ENCODE measurements at regions not wholly inside any gene's neighbourhood (a gene's known extent, or its start where the extent isn't known, plus 50 kb on each side); places are given as distances from the start of the nearest gene placed in this dataset.
"Not testable (repeated sequence)": the region's sequence is repeated elsewhere in the genome, so short reads cannot be mapped to it uniquely, and the experiment has no call there.

DNA sequence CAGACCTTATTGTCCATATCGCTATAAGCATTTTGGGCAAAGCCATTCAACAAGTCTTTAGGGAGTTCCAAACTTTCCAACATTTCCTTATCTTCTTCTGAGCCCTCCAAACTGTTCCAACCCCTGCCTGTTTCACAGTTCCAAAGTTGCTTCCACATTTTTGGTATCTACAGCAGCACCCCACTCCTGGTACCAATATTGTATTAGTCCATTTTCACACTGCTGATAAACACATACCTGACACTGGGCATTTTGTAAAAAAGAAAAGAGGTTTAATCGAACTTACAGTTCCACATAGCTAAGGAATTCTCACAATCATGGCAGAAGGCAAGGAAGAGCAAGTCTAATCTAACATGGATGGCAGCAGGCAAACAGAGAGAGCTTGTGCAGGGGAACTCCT is 834.1 kb upstream of the GBE1 start:
- DNase-seq, result no peak

DNA sequence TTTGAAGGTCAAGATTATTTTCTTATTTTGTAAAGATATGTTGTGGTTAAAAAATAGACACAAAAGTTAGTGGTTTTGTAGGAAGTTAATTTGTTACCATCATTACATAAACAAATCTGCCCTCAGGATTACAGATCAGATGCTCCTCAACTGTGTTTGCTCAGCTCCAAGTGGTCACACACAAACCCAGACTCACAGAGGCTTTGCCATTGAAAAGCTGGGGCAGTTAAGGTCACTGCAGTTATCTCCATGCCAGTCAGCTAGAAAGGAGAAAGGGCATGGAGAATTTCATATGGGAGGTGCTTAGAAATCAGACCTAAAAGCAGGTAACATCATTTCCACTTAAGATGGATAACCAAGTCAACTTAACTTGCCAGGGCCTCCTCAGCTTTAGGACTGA is 825.7 kb upstream of the GBE1 start:
- no peak for DNase-seq

DNA sequence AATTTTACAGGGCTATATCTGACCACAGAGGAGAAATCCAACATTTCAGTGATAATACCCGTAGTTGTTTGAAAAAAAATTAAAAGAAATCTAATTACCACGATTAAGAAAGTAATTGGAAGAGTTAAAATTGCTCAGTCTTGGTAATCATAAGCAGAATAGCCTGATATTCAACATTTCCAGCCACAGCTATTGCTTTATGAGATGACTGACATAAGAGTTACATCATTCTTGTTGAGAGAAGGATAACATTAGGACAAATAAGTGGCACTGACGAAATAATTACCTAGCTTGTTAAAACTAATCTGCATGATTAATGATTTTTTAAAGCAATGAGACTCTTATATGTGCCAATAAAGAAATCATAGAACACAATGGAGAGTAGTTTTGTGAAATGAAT is 825.0 kb upstream of the GBE1 start:
- DNase-seq, result no peak

DNA sequence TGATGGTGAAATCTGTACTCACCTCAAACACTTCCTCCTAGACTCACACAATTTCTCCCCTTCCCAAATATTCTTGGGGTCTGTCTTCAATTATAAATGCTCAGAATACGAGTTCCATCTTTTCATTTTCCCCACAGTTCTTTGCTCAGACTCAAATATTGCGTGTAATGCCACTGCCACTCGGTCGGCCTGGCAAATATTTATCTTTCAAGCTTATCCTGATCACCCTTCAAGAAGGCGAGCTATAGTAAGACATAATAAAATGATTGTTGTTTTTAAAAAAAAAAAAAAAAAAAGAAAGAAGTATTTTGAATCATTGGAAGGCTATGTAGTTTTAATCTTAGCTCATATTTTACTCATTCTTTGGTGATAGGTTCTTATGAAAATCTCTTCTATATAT is 824.6 kb upstream of the GBE1 start:
- not testable (repeated sequence) for DNase-seq

DNA sequence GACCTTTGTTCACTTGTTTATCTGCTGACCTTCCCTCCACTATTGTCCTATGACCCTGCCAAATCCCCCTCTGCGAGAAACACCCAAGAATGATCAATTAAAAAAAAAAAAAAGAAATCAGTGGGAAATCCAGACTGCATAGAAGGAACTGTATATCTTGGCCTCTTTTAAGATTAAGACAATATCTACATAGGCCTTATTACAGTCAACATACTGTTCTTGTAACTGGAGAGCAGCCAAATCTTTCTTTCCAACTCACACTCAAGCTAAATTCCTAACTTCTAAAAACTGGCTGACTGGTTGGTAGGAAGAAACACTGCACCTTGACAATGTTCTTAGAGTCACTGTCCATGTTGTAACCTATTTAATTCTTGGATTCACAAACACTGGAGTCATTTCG is 824.1 kb upstream of the GBE1 start:
- DNase-seq, result not testable (repeated sequence)

DNA sequence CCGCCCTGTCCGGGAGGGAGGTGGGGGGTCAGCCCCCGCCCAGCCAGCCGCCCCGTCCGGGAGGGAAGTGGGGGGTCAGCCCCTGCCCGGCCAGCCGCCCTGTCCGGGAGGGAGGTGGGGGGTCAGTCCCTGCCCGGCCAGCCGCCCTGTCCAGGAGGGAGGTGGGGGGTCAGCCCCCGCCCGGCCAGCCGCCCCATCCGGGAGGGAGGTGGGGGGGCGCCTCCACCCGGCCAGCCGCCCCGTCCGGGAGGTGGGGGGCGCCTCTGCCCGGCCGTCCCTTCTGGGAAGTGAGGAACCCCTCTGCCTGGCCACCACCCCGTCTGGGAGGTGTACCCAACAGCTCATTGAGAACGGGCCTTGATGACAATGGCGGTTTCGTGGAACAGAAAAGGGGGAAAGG is 823.4 kb upstream of the GBE1 start:
- not testable (repeated sequence) for DNase-seq

DNA sequence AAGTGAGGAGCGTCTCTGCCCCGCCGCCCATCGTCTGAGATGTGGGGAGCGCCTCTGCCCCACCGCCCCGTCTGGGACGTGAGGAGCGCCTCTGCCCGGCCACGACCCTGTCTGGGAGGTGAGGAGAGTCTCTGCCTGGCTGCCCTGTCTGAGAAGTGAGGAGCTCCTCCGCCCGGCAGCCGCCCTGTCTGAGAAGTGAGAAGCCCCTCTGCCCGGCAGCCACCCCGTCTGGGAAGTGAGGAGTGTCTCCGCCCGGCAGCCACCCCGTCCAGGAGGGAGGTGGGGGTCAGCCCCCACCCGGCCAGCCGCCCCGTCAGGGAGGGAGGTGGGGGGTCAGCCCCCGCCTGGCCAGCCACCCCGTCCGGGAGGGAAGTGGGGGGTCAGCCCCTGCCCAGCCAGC is 823.0 kb upstream of the GBE1 start:
- DNase-seq, result not testable (repeated sequence)

DNA sequence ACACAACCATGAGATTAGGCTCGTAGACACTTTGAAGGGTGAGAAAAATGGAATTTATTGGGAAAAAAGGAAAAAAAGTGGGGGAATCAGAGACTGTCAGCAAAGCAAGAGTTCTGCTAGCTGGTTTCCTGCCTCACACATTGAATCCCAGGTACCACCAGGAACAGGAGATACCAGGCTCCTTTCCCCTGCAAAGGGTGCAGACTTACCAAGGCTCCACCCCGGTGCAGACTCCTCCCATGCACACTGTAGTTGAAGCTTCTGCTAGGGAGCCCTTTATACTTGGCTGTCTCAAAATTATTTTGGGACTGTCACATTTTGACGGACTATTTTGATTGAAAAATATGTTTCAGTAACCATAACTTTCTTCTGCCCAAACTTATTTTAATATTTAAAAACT is 819.9 kb upstream of the GBE1 start:
- DNase-seq, result no peak

DNA sequence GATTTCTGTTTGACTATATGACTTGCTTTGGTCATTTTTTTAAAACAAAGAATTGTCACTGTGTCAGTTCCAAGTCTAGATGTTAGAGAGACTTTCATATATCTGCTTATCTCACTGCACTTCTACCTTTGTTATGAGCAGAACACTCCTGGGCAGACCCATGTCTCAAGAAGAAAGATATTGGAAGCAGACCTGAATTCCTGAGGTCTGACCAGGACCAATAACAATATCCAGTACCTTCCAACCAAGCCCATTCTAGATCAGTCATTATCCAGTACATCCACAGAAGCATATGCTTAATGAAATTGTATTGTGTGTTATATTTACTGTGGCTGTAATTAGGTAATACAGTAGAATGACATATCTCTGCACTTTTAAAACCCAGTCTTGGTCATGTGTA is 811.3 kb upstream of the GBE1 start:
- DNase-seq, result no peak

DNA sequence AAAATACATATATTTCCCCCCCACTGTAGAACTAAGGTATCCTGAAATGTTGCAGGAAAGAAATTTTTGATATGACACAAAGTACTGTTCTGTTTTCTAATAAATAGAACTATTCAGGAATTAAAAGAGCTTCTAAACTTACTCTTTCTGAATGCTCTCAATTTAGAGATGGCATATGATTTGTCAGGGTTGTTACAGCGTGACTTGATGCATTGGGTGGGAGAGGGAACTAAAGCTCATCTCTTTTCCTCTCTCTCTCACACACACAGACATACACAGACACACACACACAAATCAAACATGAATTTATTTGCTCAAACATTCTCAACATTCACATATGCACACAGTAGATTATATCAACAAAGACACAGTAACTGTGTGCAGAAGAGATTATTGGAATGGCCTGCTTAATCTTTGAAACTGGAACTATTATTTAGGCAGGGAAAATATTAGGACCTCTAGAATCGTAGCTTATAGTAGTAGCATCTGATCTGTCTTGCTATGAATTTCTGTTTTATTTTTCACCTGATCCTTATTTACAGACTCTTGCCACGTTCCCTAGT is 807.4 kb upstream of the GBE1 start:
- DNase-seq, result no peak

DNA sequence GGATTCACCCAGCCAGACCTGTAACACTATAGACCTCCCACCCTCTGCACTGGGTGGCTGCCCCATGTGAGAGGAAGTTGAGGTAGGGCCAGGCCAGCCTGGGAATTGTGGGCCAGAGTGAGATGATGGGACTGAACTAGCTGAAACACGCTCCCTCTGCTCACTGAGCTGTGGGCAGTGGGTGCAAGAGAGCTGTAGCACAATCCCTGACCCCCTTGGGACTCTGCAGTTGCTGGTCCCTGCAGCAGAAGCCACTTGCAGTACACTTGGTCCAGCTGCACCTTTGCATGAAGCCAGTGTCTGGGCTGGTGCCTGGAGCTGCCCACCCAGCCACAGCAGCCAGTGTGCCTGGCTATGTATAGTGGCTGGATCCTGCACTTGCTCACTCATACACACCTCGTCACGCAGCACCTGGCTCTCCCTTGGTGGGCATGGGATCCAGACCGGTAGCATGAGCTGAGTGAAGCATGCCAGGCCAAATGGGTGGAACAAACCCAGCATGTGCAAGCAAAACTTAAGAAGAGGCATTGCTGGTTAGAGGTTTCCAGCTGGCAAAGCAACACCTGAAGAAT is 805.7 kb upstream of the GBE1 start:
- DNase-seq, result no peak

DNA sequence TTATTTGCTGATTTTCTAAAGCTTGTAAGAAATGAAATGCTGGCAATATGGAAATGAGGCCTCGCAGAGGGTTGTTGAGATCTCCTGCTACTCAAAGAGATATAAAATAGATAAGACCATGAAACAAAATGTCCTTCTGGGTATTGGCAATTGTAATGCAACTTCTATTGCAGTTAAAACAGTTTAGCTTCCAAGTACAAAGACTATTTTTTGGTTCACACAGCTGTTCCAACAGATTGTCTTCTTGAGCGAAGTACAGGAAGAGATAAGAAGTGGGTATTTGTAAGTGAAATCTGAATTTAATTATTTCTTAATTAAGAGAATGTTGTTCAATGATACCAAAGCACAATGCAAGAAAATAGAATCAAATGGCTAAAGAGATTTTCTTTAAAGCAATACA is 801.5 kb upstream of the GBE1 start:
- no peak for DNase-seq

DNA sequence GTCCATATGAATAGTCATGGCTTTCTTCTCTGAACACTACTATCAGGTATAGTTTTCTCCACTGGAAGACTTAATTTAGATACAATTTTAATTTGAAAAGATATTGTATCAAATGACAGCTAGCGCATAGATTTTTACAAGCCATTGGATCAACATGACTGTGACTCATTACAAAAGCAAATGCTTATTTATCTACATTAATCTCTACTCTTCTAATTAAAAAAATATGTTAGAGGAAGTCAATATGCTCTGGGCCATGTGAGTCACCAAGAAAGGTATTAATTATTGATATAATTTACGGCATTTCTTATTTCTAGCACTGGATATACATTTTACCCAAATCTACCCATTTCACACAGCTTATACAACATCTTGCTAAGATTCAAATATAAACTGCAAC is 800.3 kb upstream of the GBE1 start:
- no peak for DNase-seq

DNA sequence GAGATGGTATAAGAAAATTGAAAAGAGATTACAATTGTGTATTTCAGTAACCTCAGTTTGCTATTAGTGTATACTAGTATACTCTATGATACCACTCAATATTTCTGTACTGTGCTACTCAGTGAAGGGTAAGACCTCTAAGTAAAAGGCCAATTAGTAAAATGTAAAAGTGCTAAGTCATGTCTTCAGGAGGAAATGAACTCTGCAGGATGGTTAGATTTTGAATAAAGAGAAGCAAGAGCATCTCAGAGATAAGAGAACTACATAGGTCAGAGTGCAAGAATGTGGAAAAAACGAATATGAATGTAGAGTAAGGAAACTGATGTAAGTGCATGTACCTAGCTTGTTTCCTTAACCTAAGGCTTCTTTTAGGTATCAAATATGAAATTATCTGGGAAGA is 796.6 kb upstream of the GBE1 start:
- no peak for DNase-seq

DNA sequence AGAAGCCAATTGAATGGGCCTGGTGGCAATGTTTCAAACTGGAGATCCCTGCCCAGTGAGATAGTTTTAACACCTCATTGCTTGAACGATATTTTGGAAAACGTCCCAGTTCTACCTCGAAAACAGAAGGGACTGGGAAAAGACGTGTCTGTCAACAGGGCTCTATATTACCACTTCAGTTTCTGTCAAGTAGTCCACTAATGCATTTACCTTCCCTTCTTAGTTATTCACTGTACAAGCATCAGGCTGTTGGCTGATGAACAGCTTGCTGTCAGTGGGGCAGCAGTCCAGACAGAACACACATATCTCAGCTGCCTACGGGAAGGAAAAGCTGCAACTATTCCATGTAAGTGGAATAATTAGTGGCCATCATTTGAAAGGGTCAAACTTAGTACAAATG is 794.7 kb upstream of the GBE1 start:
- no peak for DNase-seq

DNA sequence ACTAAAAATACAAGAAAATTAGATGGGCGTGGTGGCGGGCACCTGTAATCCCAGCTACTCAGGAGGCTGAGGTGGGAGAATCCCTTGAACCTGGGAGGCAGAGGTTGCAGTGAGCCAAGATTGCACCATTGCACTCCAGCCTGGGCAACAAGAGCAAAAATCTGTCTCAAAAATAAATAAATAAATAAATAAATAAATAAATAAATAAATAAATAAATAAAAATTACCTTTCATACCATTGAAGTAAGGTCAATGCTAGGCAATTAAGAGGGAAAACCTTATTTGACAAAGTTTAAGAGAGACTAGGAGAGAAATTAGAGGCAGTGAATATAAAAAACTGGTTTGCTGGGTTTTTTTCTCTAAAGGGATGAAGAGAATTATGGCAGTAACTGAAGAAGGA is 781.1 kb upstream of the GBE1 start:
- not testable (repeated sequence) for DNase-seq

DNA sequence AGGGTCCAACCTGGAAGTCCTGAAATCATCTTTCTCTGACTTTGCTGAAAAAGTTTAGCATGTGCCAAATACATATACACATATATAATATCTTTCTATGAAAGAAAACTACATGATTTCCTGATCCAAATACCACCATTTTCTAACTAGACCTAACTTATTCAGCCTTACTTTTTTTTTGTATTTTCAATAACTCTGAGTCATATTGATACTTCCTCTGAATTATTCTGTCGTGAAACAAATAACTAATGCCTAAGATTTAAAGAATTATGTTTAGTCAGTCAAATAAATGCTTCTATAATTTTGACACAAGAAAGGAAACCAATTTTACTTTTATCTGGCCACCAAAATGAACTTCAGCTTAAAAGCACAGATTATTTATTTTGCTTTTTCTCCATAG is 760.2 kb upstream of the GBE1 start:
- no peak for DNase-seq

DNA sequence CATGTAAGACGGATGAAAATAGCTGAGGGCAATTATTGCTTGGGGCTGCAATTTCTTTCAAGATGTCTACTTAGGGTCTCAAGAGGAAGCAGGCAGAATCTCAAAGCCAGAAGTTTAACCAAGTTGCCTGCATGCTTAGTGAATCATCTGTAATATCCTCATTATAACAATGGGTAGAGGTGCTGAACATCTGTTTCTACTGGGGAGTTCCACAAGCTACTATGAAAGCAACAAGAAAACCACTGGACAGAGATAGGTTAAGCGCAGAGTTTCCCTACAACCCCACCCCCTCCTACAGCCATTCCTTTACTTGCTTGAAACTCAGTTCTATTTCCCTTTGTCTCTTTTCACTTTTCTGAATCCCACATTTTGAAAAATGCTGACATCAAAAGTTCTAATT is 759.4 kb upstream of the GBE1 start:
- no peak for DNase-seq

DNA sequence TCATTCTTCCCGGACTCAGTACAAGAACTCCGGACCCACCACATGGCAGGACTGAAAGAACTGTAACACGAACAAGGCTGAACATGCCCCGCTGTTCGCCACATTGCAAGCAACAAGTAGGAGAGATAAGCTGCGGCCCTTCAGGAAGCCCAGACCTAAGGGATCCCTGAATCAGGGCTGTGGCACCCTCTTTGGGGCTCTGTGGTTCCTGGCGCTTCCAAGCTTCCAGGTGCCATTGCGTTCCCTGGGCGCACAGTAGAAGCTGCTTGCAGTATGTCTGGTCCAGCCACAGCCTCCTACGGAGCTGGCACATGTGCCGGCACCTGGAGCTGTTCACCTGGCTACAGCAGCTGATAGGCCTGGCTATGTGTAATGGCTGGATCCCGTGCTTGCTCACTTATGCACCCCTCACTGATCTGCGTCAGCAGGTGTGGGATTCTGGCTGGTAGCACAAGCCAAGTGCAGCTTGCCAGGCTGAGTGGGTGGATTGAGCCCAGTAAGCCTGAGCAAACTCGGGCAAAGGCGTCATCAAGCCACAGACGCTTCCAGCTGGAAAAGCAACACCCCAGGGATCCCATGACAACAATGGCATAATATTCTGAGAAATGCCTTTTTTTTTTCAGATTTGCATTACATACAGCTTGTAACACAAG is 748.6 kb upstream of the GBE1 start:
- no peak for DNase-seq

DNA sequence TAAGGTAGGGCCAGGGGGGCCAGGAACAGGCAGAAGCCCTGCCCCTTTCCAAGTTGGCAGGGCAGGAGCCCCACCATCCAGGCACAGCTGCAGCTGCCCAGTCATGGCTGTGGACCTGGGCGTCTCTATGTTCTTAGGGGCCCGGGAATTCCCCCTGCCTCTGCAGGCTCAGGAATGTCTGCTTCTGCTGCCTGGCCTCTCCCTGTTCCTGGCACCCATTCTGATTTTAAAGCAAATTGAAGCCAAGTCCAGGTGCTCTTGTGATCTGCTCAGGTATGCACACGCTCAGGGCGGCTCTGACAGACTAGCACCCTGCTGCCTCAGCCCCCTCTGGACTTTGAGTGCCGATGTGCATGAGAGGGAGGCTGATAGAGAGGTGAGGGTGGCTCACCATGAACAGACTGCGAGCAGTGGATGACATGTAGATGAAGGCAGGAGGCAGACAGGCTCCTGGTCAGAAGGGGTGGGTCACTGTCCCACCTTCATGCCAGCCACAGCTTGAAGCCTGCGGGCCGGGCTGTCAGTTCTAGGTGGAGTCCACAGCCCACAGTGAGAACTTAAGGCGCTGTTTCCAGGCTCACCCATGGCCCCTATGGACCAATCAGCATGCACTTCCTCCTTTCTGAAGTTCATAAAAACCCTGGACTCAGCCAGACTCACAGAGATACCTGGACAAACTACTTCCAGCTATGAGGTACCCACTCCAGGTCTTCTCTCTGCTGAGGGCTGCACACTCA is 747.8 kb upstream of the GBE1 start:
- DNase-seq, result no peak

DNA sequence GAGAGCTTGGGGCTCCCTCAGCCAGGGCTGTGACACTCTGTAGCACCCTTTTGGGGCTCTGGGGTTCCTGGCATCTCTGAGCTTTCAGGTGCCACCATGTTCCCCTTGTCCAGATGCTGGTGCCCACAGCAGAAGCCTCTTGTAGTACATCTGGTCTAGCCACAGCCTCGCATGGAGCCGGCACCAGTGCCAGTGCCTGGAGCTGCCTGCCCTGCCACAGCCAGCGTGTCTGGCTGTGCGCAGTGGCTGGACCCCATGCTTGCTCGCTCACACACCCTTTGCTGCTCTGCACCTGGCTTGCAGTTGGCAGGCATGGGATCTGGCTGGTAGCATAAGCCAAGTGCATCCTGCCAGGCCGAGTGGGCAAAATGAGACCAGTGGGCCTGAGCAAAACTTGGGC is 744.8 kb upstream of the GBE1 start:
- no peak for DNase-seq

DNA sequence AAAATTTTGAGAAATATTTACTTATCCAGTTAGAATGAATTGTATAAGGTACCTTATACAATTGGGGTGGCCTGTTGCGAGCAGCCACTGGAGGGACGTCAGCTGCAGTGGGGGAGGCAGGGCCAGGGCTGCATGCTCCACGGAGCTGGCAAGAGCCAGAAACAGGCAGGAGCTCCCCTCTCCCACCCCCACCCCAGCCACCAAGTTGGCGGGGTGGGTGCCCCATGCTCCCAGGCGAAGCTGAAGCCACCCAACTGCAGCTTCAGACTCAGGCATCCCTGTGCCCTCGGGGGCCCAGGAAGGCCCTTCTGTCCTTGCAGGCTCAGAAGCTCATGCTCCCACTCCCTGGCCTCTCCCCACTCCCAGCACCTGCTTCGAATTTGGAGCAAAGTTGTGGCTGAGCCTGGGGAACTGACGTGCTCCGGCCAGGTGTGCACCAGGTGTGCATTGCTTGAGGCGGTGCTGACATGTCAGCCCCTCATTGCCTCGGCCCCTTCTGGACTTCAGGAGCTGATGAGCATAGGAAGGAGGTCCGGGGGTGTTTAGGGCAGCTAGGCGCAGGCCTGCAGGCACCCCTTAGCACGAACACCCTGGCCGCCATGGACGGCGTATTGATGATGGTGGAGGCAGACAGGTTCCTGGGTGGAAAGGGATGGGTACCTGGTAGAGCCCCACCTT is 743.8 kb upstream of the GBE1 start:
- no peak for DNase-seq

DNA sequence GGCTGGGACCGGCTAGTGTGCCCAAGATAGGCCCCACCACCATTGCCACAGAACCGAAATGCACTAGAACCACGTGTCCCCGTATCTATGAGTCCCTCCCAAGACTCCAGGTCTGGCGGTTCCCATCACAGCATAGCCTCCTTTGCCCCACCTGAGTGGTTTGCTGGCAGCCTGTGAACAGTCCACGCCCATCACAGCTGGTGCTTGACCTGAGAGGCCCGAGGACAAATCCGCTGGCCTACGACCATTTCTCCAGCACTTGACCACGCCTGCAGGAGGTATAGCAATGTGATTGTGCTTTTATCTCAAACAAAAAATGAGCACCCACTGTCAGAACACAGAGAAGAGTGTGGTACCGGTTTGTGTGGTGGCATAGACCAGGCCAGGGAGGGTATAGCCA is 736.7 kb upstream of the GBE1 start:
- no peak for DNase-seq
